ENCODE measurements at regions not wholly inside any gene's neighbourhood (a gene's known extent, or its start where the extent isn't known, plus 50 kb on each side); places are given as distances from the start of the nearest gene placed in this dataset.

DNA sequence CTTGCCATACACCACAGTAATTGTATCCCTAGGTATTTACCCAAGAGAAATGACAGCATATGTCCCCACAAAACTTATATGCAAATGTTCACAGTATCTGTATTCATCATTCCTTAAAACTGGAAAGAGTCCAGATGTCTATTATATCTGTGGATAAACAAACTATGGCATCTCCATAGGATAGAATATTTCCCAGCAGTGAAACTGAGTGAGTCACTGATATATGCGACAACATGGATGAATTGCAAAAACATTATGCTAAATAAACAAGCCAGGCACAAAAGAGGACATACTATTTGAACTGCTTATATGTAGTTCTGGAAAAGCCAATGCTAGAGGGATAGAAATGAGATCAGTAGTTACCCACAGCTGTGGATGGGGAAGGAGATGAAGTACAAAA, 359.4 kb upstream of the DSEL start:
- TF ChIP-seq, protein P1, sequence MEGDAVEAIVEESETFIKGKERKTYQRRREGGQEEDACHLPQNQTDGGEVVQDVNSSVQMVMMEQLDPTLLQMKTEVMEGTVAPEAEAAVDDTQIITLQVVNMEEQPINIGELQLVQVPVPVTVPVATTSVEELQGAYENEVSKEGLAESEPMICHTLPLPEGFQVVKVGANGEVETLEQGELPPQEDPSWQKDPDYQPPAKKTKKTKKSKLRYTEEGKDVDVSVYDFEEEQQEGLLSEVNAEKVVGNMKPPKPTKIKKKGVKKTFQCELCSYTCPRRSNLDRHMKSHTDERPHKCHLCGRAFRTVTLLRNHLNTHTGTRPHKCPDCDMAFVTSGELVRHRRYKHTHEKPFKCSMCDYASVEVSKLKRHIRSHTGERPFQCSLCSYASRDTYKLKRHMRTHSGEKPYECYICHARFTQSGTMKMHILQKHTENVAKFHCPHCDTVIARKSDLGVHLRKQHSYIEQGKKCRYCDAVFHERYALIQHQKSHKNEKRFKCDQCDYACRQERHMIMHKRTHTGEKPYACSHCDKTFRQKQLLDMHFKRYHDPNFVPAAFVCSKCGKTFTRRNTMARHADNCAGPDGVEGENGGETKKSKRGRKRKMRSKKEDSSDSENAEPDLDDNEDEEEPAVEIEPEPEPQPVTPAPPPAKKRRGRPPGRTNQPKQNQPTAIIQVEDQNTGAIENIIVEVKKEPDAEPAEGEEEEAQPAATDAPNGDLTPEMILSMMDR (IDR thresholded peaks at IDR 0.05): no peak
- TF ChIP-seq EP300 (IDR thresholded peaks at IDR 0.05): no peak
- no peak for TF ChIP-seq POLR2A (IDR thresholded peaks at IDR 0.05)
- no peak for TF ChIP-seq POLR2AphosphoS5 (IDR thresholded peaks at IDR 0.05)
